HL-60 (cell line): ENCODE measurements at regions not wholly inside any gene's neighbourhood (a gene's known extent, or its start where the extent isn't known, plus 50 kb on each side); places are given as distances from the start of the nearest gene placed in this dataset.

Experiments
- GABPA ChIP-seq: IDR thresholded peaks from 2 replicates; pipeline ENCODE4 v1.6.1; 2012; ENCODE audit warnings: low read depth
- POLR2AphosphoS5 ChIP-seq: IDR thresholded peaks from 2 replicates; pipeline ENCODE4 v1.6.1; 2012; ENCODE audit warnings: low read depth
- SPI1 ChIP-seq: IDR thresholded peaks from 2 replicates; pipeline ENCODE4 v1.6.1; 2012; ENCODE audit warnings: low read depth, mild to moderate bottlenecking, borderline replicate concordance
- TF ChIP-seq, protein P1 (sequence below): IDR thresholded peaks from one replicate; pipeline ENCODE4 v1.5.1; 2011; ENCODE audit warnings: low read length, control low read depth, inconsistent platforms; ENCODE audit not compliant: insufficient read depth
- TF ChIP-seq, protein P2 (sequence below): IDR thresholded peaks from 2 replicates; pipeline ENCODE4 v1.6.1; 2012; ENCODE audit warnings: low read depth; ENCODE audit not compliant: insufficient replicate concordance

DNA sequence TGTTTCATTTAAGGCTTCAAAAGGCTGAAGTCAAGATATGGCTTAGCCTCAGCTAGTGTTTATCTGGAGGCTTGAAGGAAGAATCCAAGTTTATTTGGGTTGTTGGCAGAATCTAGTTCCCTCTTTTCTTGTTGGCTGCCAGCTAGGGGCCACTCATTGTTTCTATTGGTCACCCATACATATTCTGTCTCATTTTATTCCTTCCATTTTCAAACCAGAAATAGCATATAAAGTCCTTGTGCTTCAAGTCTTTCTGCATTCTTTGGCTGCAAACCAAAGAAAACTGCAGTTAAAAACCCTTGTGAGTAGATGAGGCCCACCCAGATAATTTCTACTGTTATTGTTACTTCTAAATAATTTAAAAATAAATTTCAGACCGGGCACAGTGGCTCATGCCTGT, 301.7 kb downstream of the OXSM start:
- TF ChIP-seq, protein P1, sequence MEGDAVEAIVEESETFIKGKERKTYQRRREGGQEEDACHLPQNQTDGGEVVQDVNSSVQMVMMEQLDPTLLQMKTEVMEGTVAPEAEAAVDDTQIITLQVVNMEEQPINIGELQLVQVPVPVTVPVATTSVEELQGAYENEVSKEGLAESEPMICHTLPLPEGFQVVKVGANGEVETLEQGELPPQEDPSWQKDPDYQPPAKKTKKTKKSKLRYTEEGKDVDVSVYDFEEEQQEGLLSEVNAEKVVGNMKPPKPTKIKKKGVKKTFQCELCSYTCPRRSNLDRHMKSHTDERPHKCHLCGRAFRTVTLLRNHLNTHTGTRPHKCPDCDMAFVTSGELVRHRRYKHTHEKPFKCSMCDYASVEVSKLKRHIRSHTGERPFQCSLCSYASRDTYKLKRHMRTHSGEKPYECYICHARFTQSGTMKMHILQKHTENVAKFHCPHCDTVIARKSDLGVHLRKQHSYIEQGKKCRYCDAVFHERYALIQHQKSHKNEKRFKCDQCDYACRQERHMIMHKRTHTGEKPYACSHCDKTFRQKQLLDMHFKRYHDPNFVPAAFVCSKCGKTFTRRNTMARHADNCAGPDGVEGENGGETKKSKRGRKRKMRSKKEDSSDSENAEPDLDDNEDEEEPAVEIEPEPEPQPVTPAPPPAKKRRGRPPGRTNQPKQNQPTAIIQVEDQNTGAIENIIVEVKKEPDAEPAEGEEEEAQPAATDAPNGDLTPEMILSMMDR: no peak
- TF ChIP-seq POLR2AphosphoS5 (no peak), GABPA (no peak), SPI1 (no peak)
- TF ChIP-seq, protein P2, sequence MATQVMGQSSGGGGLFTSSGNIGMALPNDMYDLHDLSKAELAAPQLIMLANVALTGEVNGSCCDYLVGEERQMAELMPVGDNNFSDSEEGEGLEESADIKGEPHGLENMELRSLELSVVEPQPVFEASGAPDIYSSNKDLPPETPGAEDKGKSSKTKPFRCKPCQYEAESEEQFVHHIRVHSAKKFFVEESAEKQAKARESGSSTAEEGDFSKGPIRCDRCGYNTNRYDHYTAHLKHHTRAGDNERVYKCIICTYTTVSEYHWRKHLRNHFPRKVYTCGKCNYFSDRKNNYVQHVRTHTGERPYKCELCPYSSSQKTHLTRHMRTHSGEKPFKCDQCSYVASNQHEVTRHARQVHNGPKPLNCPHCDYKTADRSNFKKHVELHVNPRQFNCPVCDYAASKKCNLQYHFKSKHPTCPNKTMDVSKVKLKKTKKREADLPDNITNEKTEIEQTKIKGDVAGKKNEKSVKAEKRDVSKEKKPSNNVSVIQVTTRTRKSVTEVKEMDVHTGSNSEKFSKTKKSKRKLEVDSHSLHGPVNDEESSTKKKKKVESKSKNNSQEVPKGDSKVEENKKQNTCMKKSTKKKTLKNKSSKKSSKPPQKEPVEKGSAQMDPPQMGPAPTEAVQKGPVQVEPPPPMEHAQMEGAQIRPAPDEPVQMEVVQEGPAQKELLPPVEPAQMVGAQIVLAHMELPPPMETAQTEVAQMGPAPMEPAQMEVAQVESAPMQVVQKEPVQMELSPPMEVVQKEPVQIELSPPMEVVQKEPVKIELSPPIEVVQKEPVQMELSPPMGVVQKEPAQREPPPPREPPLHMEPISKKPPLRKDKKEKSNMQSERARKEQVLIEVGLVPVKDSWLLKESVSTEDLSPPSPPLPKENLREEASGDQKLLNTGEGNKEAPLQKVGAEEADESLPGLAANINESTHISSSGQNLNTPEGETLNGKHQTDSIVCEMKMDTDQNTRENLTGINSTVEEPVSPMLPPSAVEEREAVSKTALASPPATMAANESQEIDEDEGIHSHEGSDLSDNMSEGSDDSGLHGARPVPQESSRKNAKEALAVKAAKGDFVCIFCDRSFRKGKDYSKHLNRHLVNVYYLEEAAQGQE: no peak
